OCI-LY7 (cell line): ENCODE measurements at regions not wholly inside any gene's neighbourhood (a gene's known extent, or its start where the extent isn't known, plus 50 kb on each side); places are given as distances from the start of the nearest gene placed in this dataset.

Experiments used
- BruUV-seq: library from RNA; stranded (reverse); fragments of 400-500 nt; replicated peaks from 2 replicates; lab custom pipeline; 2021; lab: Mats Ljungman, UMichigan
- CTCF ChIA-PET: fragments of 300-600 bp; sonication (Branson Sonifier 250); formaldehyde crosslinking; loops from one replicate; lab custom pipeline; 2022; ENCODE audit warnings: antibody characterized with exemption; ENCODE audit not compliant: unreplicated experiment; lab: Charles Lee
- POLR2A ChIA-PET: fragments of 300-600 bp; sonication (Branson Sonifier 250); formaldehyde crosslinking; loops from one replicate; lab custom pipeline; 2022; ENCODE audit warnings: antibody characterized with exemption; lab: Charles Lee
- DNase-seq: peaks from one replicate; pipeline ENCODE4 v3.0.0-alpha.2; 2015; ENCODE audit warnings: low spot score
- H2AFZ ChIP-seq: fragments of 200-600 bp; sonication (generic), shearing (Covaris generic); 2 replicates; pipeline ENCODE4 v1.6.1; 2014; ENCODE audit warnings: mild to moderate bottlenecking, antibody characterized with exemption, low read length, moderate library complexity
- H3K27ac ChIP-seq: fragments of 200-600 bp; sonication (generic); 2 replicates; pipeline ENCODE4 v1.5.1; 2014; ENCODE audit warnings: mixed run types, low read depth, mild to moderate bottlenecking, moderate library complexity, low read length, inconsistent platforms; ENCODE audit not compliant: poor library complexity, severe bottlenecking
- H3K36me3 ChIP-seq: fragments of 200-600 bp; sonication (generic); 2 replicates; pipeline ENCODE4 v1.6.1; 2014; ENCODE audit warnings: mild to moderate bottlenecking, antibody characterized with exemption, low read length, moderate library complexity, mixed read lengths; ENCODE audit not compliant: insufficient read depth
- H3K4me1 ChIP-seq: fragments of 200-600 bp; sonication (generic); 2 replicates; pipeline ENCODE4 v1.5.1; 2014; ENCODE audit warnings: mild to moderate bottlenecking, low read length; ENCODE audit not compliant: insufficient read depth, poor library complexity, severe bottlenecking
- H3K4me2 ChIP-seq: fragments of 200-600 bp; sonication (generic); 2 replicates; pipeline ENCODE4 v1.6.1; 2014; ENCODE audit warnings: mild to moderate bottlenecking, low read length
- H3K4me3 ChIP-seq: fragments of 200-600 bp; sonication (generic); 2 replicates; pipeline ENCODE4 v1.5.1; 2014; ENCODE audit warnings: mild to moderate bottlenecking, low read depth, low read length; ENCODE audit not compliant: poor library complexity, severe bottlenecking
- H3K79me2 ChIP-seq: fragments of 200-600 bp; sonication (generic); 2 replicates; pipeline ENCODE4 v1.6.1; 2016; ENCODE audit warnings: low read depth, mild to moderate bottlenecking, low read length, moderate library complexity, mixed read lengths; ENCODE audit not compliant: insufficient read depth
- H3K9me2 ChIP-seq: fragments of 200-600 bp; sonication (generic); 2 replicates; pipeline ENCODE4 v1.6.1; 2016; ENCODE audit warnings: mild to moderate bottlenecking, low read length, mixed read lengths; ENCODE audit not compliant: insufficient read depth
- H3K9me3 ChIP-seq: fragments of 200-600 bp; sonication (generic); 2 replicates; pipeline ENCODE4 v1.6.1; 2014; ENCODE audit warnings: mild to moderate bottlenecking, mixed run types, low read length, mixed read lengths
- H4K20me1 ChIP-seq: fragments of 200-600 bp; sonication (generic); 2 replicates; pipeline ENCODE4 v1.6.1; 2014; ENCODE audit warnings: mild to moderate bottlenecking, antibody characterized with exemption, low read length, moderate library complexity, mixed read lengths; ENCODE audit not compliant: insufficient read depth
- EZH2phosphoT487 ChIP-seq: fragments of 200-600 bp; sonication (generic); IDR thresholded peaks from 2 replicates; pipeline ENCODE4 v1.6.1; 2018; ENCODE audit warnings: low read depth, borderline replicate concordance, mild to moderate bottlenecking, mixed run types, antibody characterized with exemption, low read length, moderate library complexity, mixed read lengths
- intact Hi-C: fragments of 100-400 bp; cut with micrococcal nuclease; formaldehyde crosslinking; loops from one replicate; pipeline ENCODE4 v1.10.0; 2022; ENCODE audit not compliant: unreplicated experiment
- TF ChIP-seq, protein P1 (sequence below): fragments of 200-600 bp; sonication (generic); conservative IDR thresholded peaks from 2 replicates; pipeline ENCODE4 v1.5.1; 2014; ENCODE audit warnings: mild to moderate bottlenecking, antibody characterized with exemption, low read length, moderate library complexity, mixed read lengths

- no peak overlapping the region for H3K27ac ChIP-seq
- H4K20me1 ChIP-seq, result no peaks in the 10 kb centered on the region
- intact Hi-C loops, result no loop called here
- H2AFZ ChIP-seq, result no peak overlapping the region
- H3K36me3 ChIP-seq, result no peaks in the 10 kb centered on the region
- H3K4me3 ChIP-seq, result no peak overlapping the region
- BruUV-seq, result no TSS peak
- no peak for DNase-seq
- TF ChIP-seq, protein P1, sequence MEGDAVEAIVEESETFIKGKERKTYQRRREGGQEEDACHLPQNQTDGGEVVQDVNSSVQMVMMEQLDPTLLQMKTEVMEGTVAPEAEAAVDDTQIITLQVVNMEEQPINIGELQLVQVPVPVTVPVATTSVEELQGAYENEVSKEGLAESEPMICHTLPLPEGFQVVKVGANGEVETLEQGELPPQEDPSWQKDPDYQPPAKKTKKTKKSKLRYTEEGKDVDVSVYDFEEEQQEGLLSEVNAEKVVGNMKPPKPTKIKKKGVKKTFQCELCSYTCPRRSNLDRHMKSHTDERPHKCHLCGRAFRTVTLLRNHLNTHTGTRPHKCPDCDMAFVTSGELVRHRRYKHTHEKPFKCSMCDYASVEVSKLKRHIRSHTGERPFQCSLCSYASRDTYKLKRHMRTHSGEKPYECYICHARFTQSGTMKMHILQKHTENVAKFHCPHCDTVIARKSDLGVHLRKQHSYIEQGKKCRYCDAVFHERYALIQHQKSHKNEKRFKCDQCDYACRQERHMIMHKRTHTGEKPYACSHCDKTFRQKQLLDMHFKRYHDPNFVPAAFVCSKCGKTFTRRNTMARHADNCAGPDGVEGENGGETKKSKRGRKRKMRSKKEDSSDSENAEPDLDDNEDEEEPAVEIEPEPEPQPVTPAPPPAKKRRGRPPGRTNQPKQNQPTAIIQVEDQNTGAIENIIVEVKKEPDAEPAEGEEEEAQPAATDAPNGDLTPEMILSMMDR, result no peak
- no peak for TF ChIP-seq EZH2phosphoT487
- H3K9me3 ChIP-seq, result peaks cover 8% of the 10 kb centered on the region; the same call in 1 of the 2 replicates
- no peaks in the 10 kb centered on the region for H3K4me1 ChIP-seq
- no peaks in the 10 kb centered on the region for H3K79me2 ChIP-seq
- CTCF ChIA-PET, result no interaction called here
- no peaks in the 10 kb centered on the region for H3K9me2 ChIP-seq
- H3K4me2 ChIP-seq, result no peak overlapping the region
- POLR2A ChIA-PET, result no interaction called here
Measured at GRCh38 chr3:65048151-65048550, 360.4 kb upstream of the ADAMTS9 start.

- CTCF ChIA-PET, result no interaction called here
- intact Hi-C loops, result no loop called here
Measured at GRCh38 chr3:65045138-65045537, 357.3 kb upstream of the ADAMTS9 start.

DNA sequence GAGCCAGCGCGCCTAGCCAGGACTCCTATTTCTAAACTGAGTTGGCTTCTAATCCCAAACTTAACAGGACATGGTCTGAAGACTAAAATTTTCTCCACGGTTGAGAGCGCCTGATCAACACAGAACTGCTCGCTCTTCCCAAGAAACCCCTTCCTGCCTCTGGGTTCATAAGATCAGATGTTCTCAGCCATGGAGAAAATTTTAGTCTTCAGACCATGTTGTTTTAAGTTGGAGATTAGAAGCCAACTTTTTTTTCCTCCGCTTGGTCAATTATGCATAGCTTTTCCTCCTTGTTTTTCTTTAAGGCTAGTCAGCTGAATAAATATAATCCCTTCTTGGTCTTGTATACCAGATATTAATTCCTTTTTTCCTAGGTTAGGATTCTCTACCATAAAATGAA is 356.6 kb upstream of the ADAMTS9 start:
- TF ChIP-seq EZH2phosphoT487, result no peak
- TF ChIP-seq, protein P1, result no peak
- no peak for DNase-seq
- no peaks in the 10 kb centered on the region for H4K20me1 ChIP-seq
- H3K4me2 ChIP-seq, result no peak overlapping the region
- POLR2A ChIA-PET, result no interaction called here
- CTCF ChIA-PET, result no interaction called here
- no peaks in the 10 kb centered on the region for H3K79me2 ChIP-seq
- no peak overlapping the region for H2AFZ ChIP-seq
- H3K36me3 ChIP-seq, result no peaks in the 10 kb centered on the region
- H3K9me3 ChIP-seq, result peaks cover 8% of the 10 kb centered on the region; the same call in 1 of the 2 replicates
- no peaks in the 10 kb centered on the region for H3K9me2 ChIP-seq
- H3K27ac ChIP-seq, result no peak overlapping the region
- no TSS peak for BruUV-seq
- H3K4me1 ChIP-seq, result no peaks in the 10 kb centered on the region
- intact Hi-C loops, result no loop called here
- H3K4me3 ChIP-seq, result no peak overlapping the region

More at GRCh38 chr3:65045138-65045537, 357.3 kb upstream of the ADAMTS9 start:
- H3K79me2 ChIP-seq, result no peaks in the 10 kb centered on the region
- H3K36me3 ChIP-seq, result no peaks in the 10 kb centered on the region
- H3K4me2 ChIP-seq, result no peak overlapping the region
- H3K9me3 ChIP-seq, result peaks cover 8% of the 10 kb centered on the region; the same call in 1 of the 2 replicates
- no peak overlapping the region for H3K4me3 ChIP-seq
- no peaks in the 10 kb centered on the region for H3K9me2 ChIP-seq
- H4K20me1 ChIP-seq, result no peaks in the 10 kb centered on the region
- H3K4me1 ChIP-seq, result no peaks in the 10 kb centered on the region
- no peak for DNase-seq
- H2AFZ ChIP-seq, result no peak overlapping the region
- no peak overlapping the region for H3K27ac ChIP-seq
- TF ChIP-seq, protein P1, result no peak
- TF ChIP-seq EZH2phosphoT487, result no peak
- POLR2A ChIA-PET, result interaction anchor here (0.6 kb wide), 1 partner anchor 63 kb away, joined by 3 read pairs; no protein-coding TSS in a partner anchor
- BruUV-seq, result no TSS peak
